GM10248 (cell line): ENCODE measurements at regions not wholly inside any gene's neighbourhood (a gene's known extent, or its start where the extent isn't known, plus 50 kb on each side); places are given as distances from the start of the nearest gene placed in this dataset.

Source experiments
- CTCF ChIA-PET: fragments of 300-600 bp; sonication (Branson Sonifier 250); formaldehyde crosslinking; extraction: SDS; loops from one replicate; lab custom pipeline; 2021; ENCODE audit warnings: antibody characterized with exemption; lab: Yijun Ruan, JAX
- POLR2A ChIA-PET: fragments of 350-650 bp; sonication (Branson Sonifier 250); formaldehyde crosslinking; extraction: SDS; loops from one replicate; lab custom pipeline; 2020; ENCODE audit warnings: antibody characterized with exemption; lab: Yijun Ruan, JAX
- DNase-seq: peaks from one replicate; pipeline ENCODE4 v3.0.0; 2012; ENCODE audit errors: extremely low spot score
- CTCF ChIP-seq: IDR thresholded peaks from 2 replicates; pipeline ENCODE4 v1.5.1; 2012; ENCODE audit warnings: mild to moderate bottlenecking, low read depth; ENCODE audit errors: extremely low read depth, missing control alignments, control extremely low read depth

- DNase-seq: no peak
- POLR2A ChIA-PET: no interaction called here
- CTCF ChIA-PET: no interaction called here
- TF ChIP-seq CTCF: no peak
Observed at GRCh38 chr21:20800106-20800505, 198.1 kb upstream of the NCAM2 start.

DNA sequence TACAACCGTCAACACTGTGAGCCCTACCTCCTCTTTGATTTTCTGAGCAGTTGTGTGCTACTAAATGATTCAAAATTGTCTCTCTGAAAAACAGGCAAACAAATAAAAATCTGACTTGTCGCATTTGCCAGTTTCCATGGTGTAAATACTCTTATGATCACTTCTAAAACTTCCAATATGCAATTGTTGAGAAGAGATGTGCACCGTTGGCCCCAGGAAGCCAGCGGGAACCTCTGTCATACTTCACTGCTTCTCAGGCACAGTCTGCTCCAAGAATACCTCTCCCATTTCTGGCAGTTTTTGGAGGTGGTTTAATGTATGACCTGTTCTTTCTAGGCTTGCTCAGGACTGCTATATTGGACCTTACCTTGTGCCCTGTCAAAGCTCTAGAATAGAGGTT, 196.0 kb upstream of the NCAM2 start:
- ChIA-PET CTCF (no interaction called here), POLR2A (no interaction called here)
- DNase-seq: no peak
- TF ChIP-seq CTCF: no peak

DNA sequence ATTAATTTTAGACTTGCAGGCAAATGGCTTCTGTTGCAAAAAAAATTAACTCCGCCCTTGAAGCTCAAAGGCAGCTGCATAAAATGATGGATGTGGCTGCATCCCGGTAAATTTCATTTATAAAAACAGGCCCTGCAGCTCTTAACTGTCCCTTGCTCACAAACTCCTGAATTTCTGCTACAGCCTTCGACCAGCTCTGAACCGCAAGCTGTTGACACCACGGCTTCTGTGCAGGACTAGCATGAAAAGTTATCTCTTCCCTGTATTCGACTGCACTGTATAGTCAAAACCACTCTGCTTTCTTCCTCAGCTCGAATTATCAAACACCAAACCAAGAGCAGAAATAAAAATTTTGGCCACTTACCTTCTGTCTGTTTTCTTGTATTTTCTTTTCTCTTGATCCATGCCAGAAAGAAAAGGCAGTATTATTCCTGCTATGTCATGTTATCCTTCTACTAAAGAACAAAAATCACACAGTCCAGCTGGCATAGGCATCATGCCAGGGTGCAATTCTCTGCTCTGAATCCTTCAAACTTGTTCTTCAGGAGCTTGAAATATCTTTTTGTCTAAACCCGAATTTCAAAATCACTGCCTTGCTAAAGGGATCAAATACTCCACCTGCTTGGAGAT, 195.5 kb upstream of the NCAM2 start:
- no peak for DNase-seq
- POLR2A ChIA-PET: no interaction called here
- CTCF ChIA-PET: no interaction called here
- TF ChIP-seq CTCF: no peak

GRCh38 chr21:20811702-20812101, 186.5 kb upstream of the NCAM2 start:
- no peak for TF ChIP-seq CTCF
- ChIA-PET POLR2A (no interaction called here), CTCF (no interaction called here)
- no peak for DNase-seq

GRCh38 chr21:20814090-20814489, 184.1 kb upstream of the NCAM2 start:
- ChIA-PET POLR2A (no interaction called here), CTCF (no interaction called here)
- TF ChIP-seq CTCF: no peak
- no peak for DNase-seq

- ChIA-PET POLR2A (no interaction called here), CTCF (no interaction called here)
- no peak for DNase-seq
- TF ChIP-seq CTCF: no peak
Observed at GRCh38 chr21:20822666-20823065, 175.5 kb upstream of the NCAM2 start.

DNA sequence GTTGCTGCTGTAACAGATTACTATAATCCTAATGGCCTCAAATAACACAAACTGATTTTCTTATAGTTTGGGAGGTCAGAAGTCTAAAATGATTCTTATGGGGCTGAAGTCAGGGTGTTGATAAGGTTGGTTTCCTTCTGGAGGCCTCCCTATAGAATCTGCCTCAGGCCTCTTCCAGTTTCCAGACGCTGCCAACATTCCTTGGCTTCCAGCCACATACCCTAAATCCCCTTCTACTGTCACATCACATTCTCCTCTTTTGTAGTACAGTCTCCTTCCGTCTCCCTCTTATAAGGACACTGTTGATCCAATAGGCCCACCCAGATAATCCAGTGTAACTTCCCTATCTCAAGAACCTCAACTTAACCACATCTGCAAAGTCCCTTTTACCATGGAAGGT, 145.3 kb upstream of the NCAM2 start:
- TF ChIP-seq CTCF: no peak
- ChIA-PET POLR2A (no interaction called here), CTCF (interaction anchor here (1.3 kb wide), 1 partner anchor 10 kb away, joined by 5 read pairs; no protein-coding TSS in a partner anchor)
- no peak for DNase-seq
